HG03558 (cell line): ENCODE measurements at regions not wholly inside any gene's neighbourhood (a gene's known extent, or its start where the extent isn't known, plus 50 kb on each side); places are given as distances from the start of the nearest gene placed in this dataset.

ENCODE experiments used
- ATAC-seq: cut with Tn5 transposase; IDR thresholded peaks from one replicate; pipeline ENCODE4 v1.9.1; 2021; ENCODE audit warnings: moderate number of reproducible peaks; ENCODE audit not compliant: unreplicated experiment; ENCODE audit errors: extremely low read depth

- no peak for ATAC-seq
Observed at GRCh38 chr5:57839025-57839424, 356.4 kb upstream of the ACTBL2 start.

DNA sequence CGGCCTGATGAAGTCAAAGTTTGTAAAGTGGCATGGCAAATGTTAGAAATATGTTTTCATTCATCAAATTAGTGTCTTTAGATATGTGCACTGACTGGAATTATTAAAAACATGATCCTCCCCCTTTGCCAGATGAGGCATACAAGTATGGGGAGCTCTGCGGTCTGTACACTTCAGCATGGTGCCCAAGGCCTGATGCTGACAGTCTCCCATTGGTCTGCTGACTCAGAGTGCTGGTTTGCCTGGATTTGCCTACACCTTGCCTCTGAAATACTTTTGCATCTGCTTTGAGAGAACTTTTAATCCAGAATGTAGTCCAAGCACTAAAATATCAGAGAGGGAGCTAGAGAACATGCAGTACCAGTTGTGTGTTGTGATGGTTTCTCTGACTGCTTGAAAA lies 354.3 kb upstream of the ACTBL2 start:
- ATAC-seq, result no peak

DNA sequence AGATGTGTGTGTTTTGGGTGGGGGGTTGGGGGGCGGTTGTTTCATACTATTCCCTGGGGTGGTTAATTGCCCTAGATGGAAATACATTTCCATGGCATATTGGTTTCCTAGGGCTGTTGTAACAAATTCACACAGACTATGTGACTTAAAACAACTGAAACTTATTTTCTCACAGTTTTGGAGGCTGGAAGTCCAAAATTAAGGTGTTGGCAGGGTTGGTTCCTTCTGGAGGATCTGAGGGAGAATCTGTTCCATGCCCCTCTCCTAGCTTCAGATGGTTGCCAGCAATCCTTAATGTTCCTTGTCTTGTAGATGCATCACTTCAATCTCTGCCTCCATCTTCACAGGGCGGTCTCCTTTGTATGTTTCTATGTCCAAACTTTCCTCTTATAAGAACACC lies 353.7 kb upstream of the ACTBL2 start:
- no peak for ATAC-seq

DNA sequence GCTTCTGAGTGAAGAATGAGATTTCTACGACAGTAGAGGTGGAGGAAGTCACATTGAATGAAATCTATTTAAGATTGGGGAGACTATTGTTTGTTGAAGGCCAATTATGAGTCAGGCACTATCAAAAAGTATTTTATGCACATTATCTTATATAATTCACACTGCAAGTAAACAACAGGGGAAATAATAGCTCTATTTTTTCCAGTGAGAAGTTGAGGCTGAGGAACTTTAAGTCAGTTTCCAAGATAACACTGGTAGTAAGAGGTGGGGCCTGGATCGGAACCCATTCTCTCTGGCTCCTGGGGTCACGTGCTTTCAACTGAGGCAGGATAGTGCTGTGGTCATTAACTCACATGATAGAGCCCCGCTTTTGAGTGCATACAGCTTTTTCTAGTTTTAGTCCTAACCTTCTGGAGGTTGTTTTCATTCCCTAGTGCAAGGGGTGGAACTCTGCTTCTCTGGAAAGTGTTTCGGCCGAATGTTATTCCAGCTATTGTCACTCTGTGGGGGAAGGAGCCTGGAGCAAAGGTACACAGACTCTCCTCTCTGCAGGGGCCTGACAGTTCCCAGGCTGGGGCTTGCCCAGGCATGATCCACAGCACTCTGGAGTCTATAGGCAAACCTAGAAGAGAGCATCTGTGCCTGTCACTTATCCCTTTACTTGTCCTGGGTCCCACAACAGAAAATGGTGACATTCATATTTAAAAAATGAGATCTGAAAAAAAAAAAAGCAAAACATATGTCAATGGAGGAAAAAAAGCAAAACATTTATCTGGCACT lies 352.4 kb upstream of the ACTBL2 start:
- ATAC-seq, result no peak

DNA sequence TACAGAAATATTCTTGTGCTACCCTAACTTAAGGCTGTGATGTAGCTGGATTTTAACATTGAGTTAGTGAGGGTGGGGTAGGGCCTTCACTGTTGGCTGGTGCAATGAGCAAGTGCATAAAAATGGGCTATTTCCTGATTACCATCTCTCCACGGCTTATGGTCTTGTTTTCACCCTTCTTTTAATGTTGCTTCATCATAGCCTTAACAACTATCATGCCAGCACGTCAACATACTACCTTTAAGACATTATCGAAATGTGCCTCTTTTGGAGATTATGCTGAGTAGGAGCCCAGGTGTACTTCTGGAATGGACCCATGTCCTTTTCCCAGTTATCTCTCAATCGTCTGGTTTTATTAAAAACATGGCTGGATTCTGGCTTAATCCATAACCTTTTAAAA lies 350.9 kb upstream of the ACTBL2 start:
- ATAC-seq, result no peak

DNA sequence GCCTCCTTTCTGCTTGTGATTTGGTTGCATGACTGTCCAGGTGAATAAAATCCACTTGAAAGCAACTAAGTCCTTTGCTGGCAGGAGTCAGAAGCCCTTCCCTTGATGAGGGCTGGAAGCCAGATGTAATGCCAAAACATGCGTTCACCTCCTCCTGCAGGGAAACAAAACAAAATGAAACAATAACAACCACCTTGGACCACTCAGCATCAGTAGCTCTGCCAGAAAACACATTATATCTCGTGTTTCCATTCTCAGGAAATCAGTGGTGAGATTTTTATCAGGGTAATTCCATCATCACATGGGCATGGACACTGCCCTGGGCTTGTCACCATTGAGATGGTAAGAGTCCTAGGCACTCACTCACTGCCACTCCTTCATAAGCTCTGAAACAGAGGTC lies 350.3 kb upstream of the ACTBL2 start:
- no peak for ATAC-seq

DNA sequence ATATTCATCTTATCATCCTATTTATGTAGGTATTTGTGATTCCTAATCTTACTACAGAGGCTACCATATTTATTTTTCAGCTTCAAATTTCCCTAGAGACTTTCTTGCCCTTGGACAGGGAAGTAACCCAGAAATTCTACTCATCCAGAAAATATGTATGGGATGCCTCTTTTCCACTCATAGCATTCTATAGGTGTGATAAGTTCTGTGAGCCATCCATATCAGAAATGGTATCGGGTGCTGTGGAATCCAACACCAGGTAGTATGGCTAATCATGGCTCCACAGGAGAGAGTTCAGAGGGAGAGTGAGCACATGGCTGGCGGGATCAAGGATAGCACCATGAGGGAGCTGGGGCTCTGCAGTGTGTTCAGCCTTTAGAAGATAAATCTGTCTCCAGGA lies 349.3 kb upstream of the ACTBL2 start:
- ATAC-seq, result no peak

DNA sequence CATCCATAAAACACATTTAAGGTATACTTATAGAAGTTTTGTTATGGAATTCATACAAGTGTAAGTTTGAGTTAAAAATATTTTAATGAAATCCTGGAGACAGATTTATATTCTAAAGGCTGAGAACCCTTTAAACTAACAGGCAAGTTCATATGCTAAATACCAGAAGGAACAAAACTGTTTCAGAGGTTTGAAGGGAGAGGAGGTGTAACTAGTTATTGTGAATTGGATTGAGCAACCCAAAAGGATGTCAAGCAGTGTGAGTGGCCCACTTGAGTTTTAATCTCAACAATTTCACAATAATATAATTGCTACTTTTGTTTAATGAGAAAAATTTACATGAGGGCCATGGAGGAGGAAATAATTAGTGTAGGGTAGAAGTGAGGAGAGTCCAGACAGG lies 348.5 kb upstream of the ACTBL2 start:
- ATAC-seq, result no peak

- no peak for ATAC-seq
Observed at GRCh38 chr5:57828221-57828620, 345.6 kb upstream of the ACTBL2 start.

GRCh38 chr5:57825031-57825686 lies 342.5 kb upstream of the ACTBL2 start:
- no peak for ATAC-seq

DNA sequence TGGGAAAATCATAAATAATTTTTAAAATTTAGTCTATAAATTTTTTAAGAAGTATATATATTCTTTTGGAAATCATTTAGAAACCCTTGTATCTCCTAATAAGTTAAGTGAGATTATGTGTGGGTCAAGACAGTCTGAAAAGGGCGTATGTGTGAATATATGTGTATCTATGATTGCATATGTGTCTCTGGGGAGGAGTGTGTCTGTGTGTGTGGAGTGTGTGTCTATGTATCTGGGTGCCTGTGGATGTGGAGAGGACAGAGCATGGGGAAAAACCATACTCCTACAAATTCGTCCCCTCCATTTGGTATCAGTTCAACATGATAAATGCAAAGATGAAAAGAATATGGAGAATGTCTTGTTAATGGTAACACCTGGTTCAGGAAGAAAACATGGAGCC lies 342.0 kb upstream of the ACTBL2 start:
- ATAC-seq, result no peak

DNA sequence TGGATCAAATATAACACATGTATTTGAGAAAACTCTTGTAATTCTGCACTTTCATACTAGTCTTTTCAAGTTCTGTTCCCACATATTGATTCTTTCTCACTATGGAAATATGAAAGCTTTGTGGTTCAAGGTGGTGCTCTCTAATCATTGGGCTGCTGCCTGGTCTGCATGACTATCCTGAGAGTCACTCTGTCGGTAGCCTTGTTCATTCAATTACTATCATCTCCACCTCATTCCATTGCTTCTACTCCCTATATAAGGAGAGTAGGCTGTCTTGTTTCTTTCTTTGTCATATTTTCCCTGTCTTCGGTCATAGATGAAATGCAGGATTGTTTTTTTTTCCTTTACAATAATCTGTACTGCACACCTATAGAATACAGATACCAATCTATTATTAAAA lies 341.4 kb upstream of the ACTBL2 start:
- ATAC-seq, result no peak

DNA sequence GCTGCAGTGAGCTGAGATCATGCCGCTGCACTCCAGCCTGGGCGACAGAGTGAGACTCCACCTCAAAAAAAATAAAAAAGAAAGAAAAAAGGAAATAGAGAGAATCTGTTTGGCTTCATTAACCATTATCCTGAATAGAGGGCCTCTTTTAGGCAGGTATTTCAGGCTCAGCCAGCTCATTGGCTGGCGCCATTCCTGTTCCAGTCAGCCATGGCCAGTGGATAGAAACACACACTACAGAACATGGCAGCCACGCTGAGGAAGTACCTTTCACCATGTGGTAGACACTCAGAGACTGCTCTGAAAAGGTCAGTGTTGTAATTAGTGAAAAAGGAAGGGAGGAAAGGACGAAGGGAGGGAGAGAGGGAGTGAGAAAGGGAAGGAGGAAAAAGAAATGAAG lies 340.0 kb upstream of the ACTBL2 start:
- ATAC-seq, result no peak

DNA sequence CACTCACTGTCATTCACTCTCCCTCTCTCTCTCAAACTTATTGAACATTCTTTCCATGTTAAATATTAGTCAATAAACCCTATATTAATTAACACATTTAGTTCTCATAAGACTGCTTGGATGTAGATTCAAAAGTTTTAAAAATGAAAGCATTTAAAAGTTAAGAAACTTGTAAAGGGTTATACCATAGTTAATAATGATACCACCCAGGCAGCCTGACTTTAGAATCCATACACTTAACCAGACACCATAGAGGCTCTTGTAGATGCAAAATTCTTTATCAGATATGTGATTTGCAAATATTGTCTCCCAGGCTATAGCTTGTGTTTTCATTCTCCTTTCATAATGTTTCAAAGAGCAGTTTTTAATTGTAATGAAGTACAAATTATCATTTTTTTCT lies 335.8 kb upstream of the ACTBL2 start:
- no peak for ATAC-seq

DNA sequence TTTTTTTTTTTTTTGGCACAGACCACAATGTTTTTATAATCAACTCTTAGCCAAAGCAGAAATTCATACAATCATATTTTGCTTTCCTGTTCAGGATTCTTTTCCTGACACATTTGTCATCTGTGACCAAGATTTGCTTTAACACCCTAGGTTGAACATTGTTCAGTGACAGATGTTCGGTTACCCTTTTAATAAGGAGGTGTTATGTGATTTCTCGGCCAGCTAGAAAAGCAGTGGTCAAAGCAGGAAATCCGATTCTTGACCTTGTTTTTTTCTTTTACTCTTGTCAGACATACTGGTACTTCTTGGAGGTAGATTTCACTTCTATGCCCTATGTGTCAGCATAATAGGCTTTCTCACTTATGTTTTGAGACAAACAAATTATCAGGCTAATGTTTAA lies 335.3 kb upstream of the ACTBL2 start:
- no peak for ATAC-seq

- no peak for ATAC-seq
Observed at GRCh38 chr5:57817001-57817453, 334.4 kb upstream of the ACTBL2 start.

DNA sequence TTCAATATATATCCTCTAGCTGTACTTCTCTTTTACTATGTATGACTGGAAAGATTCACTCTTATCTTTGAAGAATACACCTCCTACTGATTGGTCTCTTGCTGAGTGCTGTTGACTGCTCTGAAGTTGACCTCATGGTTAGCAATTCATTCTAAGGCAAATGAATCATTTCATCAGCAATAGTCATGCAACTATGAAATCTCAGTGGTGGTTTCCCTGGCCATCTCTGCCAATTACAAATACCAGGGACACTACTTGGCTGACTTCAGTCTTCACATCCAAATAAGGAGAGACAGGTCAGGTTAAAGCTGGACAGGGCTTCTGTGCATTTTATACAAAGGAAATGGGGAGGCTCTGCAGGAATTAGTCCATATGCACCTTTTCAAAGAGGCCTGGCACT lies 333.5 kb upstream of the ACTBL2 start:
- no peak for ATAC-seq

GRCh38 chr5:57805732-57806131 lies 323.1 kb upstream of the ACTBL2 start:
- no peak for ATAC-seq

DNA sequence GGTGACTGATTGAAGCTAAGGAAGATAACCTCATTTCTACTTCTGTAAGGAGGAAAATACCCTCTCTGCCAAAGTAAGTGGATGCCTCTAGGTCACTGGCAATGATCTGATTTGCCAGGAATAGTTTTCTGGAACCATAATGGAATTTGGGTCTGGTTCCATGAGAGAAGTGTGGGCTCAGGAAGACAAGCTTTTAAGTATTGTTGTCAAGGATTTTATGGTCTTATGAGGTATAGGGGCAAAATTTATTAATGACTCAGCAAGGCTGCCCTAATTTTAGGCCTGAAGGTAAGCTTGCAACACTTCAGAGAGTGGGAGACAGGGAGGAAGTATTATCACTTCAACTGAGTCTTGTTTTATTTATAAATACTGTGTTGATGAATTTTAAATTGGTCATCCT lies 322.6 kb upstream of the ACTBL2 start:
- ATAC-seq, result no peak

- ATAC-seq, result no peak
Observed at GRCh38 chr5:57804505-57804904, 321.9 kb upstream of the ACTBL2 start.

DNA sequence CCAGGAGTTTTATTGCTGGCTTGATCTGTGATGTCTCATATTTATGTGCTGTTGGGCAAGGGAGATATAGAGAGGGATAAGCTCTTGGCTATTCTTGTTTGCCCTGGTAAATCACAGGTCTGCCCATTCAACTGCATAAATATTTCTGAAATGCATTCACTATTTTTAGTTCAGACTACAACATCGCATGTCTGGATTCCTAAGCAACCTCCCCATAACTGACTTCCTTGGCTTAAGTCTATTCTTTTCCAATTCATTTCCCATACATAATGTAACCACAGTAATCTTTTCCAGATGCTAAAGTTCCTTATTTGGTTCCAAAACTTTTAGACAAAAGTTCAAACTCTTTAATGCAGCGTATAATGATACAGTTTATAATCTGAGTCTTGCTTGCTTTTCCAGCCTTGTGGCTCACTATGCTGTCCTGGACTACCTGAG lies 321.4 kb upstream of the ACTBL2 start:
- ATAC-seq, result no peak

GRCh38 chr5:57802131-57802530 lies 319.5 kb upstream of the ACTBL2 start:
- ATAC-seq, result no peak
